ENCODE measurements at regions not wholly inside any gene's neighbourhood (a gene's known extent, or its start where the extent isn't known, plus 50 kb on each side); places are given as distances from the start of the nearest gene placed in this dataset.

- DNase-seq (ENCODE audit: low spot score) = no peak
Observed at GRCh38 chr9:91040371-91041215, 239.0 kb downstream of the SYK start.

GRCh38 chr9:91042024-91042423 lies 240.4 kb downstream of the SYK start:
- DNase-seq (ENCODE audit: low spot score) = no peak

GRCh38 chr9:91042541-91042940 lies 240.9 kb downstream of the SYK start:
- no peak for DNase-seq (ENCODE audit: low spot score)

- no peak for DNase-seq (ENCODE audit: low spot score)
Observed at GRCh38 chr9:91043056-91043810, 241.6 kb downstream of the SYK start.

GRCh38 chr9:91043811-91044175 lies 242.2 kb downstream of the SYK start:
- no peak for DNase-seq (ENCODE audit: low spot score)

GRCh38 chr9:91044354-91044753 lies 242.7 kb downstream of the SYK start:
- no peak for DNase-seq (ENCODE audit: low spot score)

GRCh38 chr9:91045041-91045440 lies 243.4 kb downstream of the SYK start:
- DNase-seq (ENCODE audit: low spot score) = no peak

GRCh38 chr9:91047529-91047928 lies 245.9 kb downstream of the SYK start:
- DNase-seq (ENCODE audit: low spot score) = no peak

GRCh38 chr9:91047993-91048607 lies 246.5 kb downstream of the SYK start:
- no peak for DNase-seq (ENCODE audit: low spot score)

GRCh38 chr9:91048749-91049148 lies 247.1 kb downstream of the SYK start:
- no peak for DNase-seq (ENCODE audit: low spot score)

- DNase-seq (ENCODE audit: low spot score) = no peak
Observed at GRCh38 chr9:91053824-91054223, 252.2 kb downstream of the SYK start.

GRCh38 chr9:91055845-91056244 lies 254.2 kb downstream of the SYK start:
- no peak for DNase-seq (ENCODE audit: low spot score)

- DNase-seq (ENCODE audit: low spot score) = no peak
Observed at GRCh38 chr9:91056486-91056885, 254.9 kb downstream of the SYK start.

GRCh38 chr9:91056917-91057316 lies 255.3 kb downstream of the SYK start:
- no peak for DNase-seq (ENCODE audit: low spot score)

GRCh38 chr9:91059713-91060112 lies 258.1 kb downstream of the SYK start:
- DNase-seq (ENCODE audit: low spot score) = no peak

GRCh38 chr9:91060520-91061343 lies 259.1 kb downstream of the SYK start:
- DNase-seq (ENCODE audit: low spot score) = no peak

GRCh38 chr9:91061506-91061905 lies 259.9 kb downstream of the SYK start:
- no peak for DNase-seq (ENCODE audit: low spot score)

GRCh38 chr9:91062281-91062680 lies 260.7 kb downstream of the SYK start:
- no peak for DNase-seq (ENCODE audit: low spot score)

GRCh38 chr9:91063471-91063870 lies 261.9 kb downstream of the SYK start:
- DNase-seq (ENCODE audit: low spot score) = no peak

- DNase-seq (ENCODE audit: low spot score) = no peak
Observed at GRCh38 chr9:91065231-91066041, 263.8 kb downstream of the SYK start.

- DNase-seq (ENCODE audit: low spot score) = no peak
Observed at GRCh38 chr9:91066042-91066415, 264.4 kb downstream of the SYK start.
